Aorta (tissue), 5 donors: ENCODE measurements at regions not wholly inside any gene's neighbourhood (a gene's known extent, or its start where the extent isn't known, plus 50 kb on each side); places are given as distances from the start of the nearest gene placed in this dataset.

Experiments used
- ATAC-seq: fragments of 200-7000 bp; cut with Tn5 transposase; one replicate; pipeline ENCODE4 v1.9.1; 2022; ENCODE audit warnings: moderate library complexity; ENCODE audit not compliant: low FRiP score
- DNase-seq, 2 donors: peaks; one replicate each; pipeline ENCODE4 v3.0.0-alpha.2; 2020
- H3K27ac ChIP-seq, 2 donors: one replicate each; pipeline ENCODE4 v1.5.1; 2013; ENCODE audit warnings: low read length in 2 of 2, mild to moderate bottlenecking in 2 of 2, moderate library complexity in 2 of 2, control low read depth in 1 of 2, inconsistent platforms in 1 of 2, low read depth in 1 of 2
- H3K27me3 ChIP-seq, 2 donors: one replicate each; pipeline ENCODE4 v1.6.1; 2013; ENCODE audit warnings: control low read depth in 1 of 2, low read length in 1 of 2, mild to moderate bottlenecking in 1 of 2, moderate library complexity in 1 of 2; ENCODE audit not compliant: insufficient read depth in 2 of 2, control insufficient read depth in 1 of 2
- H3K36me3 ChIP-seq, 2 donors: one replicate each; pipeline ENCODE4 v1.6.1; 2013; ENCODE audit warnings: control low read depth in 1 of 2, low read length in 1 of 2, mild to moderate bottlenecking in 1 of 2; ENCODE audit not compliant: insufficient read depth in 2 of 2, control insufficient read depth in 1 of 2
- H3K4me1 ChIP-seq, 2 donors: one replicate each; pipeline ENCODE4 v1.6.1; 2013; ENCODE audit warnings: low read length in 2 of 2, control low read depth in 1 of 2, mild to moderate bottlenecking in 1 of 2, moderate library complexity in 1 of 2; ENCODE audit not compliant: insufficient read depth in 2 of 2, control insufficient read depth in 1 of 2
- H3K4me3 ChIP-seq, 2 donors: one replicate each; pipeline ENCODE4 v1.5.1; 2013; ENCODE audit warnings: low read length in 2 of 2, control low read depth in 1 of 2, mild to moderate bottlenecking in 1 of 2
- H3K9me3 ChIP-seq: one replicate; pipeline ENCODE4 v1.6.1; 2013; ENCODE audit warnings: mild to moderate bottlenecking, low read length; ENCODE audit not compliant: control insufficient read depth
- WGBS, 2 donors: extraction: QIAGEN DNeasy Blood & Tissue Kit; methylation state at CpG; one replicate each; pipeline ENCODE4 v1.1.7; 2013; 5-methylcytosine and 5-hydroxymethylcytosine counted together
- intact Hi-C, 2 donors: fragments of 100-400 bp; cut with DNase I; formaldehyde crosslinking; loops; one replicate each; pipeline versions ENCODE4 v1.14.2 to v1.15.0; 2022
- donor health status: healthy with polysubstance abuse.
- donor health status: Bipolar disorder and iron deficiency.
- donor health status: DM: no; HTN: no; CAD: no.
- donor health status: DM: no; HTN: no; CAD: no.
- donor health status: DM: yes; HTN: yes; CAD: no.

DNA sequence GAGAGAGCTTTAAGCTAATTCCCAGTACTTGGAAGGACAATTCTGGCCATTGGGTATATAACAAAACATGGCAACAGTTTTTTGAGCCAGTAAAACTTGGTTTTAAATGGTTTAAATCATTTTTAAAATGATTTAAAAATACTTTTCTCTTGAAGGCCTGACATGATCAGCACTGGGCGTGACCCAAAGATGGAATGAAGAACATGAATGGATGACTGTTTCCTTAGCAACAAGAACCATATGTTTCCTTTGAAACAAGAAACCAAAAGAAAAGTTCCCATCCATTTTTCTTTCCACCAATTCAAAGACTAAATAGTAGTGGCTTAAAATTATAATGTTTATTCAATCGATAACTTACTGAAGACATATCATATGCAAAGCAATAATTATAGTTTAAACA, 348.3 kb upstream of the FIGN start:
- ATAC-seq = no peak
- WGBS, 2 donors = 92 to 94% methylated on average over 2 of the region's 2 CpGs

DNA sequence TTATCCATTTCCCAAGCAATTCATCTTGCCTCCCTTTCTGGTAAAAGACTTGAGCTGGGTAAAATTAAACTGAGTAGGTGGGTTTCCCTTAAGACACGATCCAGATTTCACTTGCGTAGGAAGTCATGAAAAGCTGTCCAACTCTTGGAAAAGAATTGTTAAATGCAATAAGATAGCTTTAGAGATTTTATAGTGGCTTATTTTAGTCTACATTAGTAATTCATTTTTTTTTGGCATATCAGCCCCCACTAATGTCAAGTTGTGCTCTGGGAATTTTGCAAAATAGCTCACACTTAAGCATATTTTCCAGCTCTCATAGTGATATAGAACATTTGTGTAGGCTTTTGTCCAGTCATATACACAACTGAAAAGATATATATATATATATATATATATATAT, 344.7 kb upstream of the FIGN start:
- ATAC-seq = no peak
- intact Hi-C loops = no loop called here
- H3K27ac ChIP-seq = no peak overlapping the region
- no peak for DNase-seq
- no peaks in the 10 kb centered on the region for H3K27me3 ChIP-seq
- no peaks in the 10 kb centered on the region for H3K36me3 ChIP-seq
- WGBS, 2 donors = 8% methylated on average over 2 of the region's 2 CpGs
- H3K9me3 ChIP-seq = no peaks in the 10 kb centered on the region
- peaks cover 0 to 8% of the 10 kb centered on the region in 2 donors for H3K4me1 ChIP-seq
- no peak overlapping the region for H3K4me3 ChIP-seq

More for the DNA sequence above, 348.3 kb upstream of the FIGN start:
- Histone ChIP-seq H3K27ac (no peak overlapping the region), H3K27me3 (no peaks in the 10 kb centered on the region), H3K9me3 (no peaks in the 10 kb centered on the region), H3K36me3 (no peaks in the 10 kb centered on the region), H3K4me3 (no peak overlapping the region), H3K4me1 (peaks cover 0 to 5% of the 10 kb centered on the region in 2 donors)
- intact Hi-C loops = no loop called here
- DNase-seq = no peak

DNA sequence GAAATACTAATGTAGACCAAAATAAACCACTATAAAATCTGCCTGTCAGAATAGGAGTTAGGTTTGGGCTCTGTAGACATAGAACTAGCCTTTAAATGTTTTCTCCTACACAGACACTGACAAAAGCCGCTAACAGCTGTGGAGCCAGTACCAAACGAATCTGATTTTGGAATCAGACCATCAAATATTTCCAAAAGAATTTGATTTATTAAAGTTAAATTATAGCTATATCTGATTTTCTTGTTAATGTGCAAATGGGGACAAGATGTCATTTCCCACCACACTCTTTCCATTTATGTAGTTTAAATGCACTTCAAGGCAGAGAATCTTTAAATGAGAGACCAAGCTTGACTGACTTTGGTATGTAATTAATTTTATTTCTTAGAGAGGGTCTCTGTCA, 343.4 kb upstream of the FIGN start:
- no peak overlapping the region for H3K4me3 ChIP-seq
- intact Hi-C loops = no loop called here
- H3K27ac ChIP-seq = no peak overlapping the region
- no peaks in the 10 kb centered on the region for H3K27me3 ChIP-seq
- ATAC-seq (no peak), DNase-seq (no peak)
- 13 to 22% methylated on average over 2 of the region's 2 CpGs for WGBS, 2 donors
- H3K9me3 ChIP-seq = no peaks in the 10 kb centered on the region
- H3K4me1 ChIP-seq = peaks cover 0 to 8% of the 10 kb centered on the region in 2 donors
- no peaks in the 10 kb centered on the region for H3K36me3 ChIP-seq

DNA sequence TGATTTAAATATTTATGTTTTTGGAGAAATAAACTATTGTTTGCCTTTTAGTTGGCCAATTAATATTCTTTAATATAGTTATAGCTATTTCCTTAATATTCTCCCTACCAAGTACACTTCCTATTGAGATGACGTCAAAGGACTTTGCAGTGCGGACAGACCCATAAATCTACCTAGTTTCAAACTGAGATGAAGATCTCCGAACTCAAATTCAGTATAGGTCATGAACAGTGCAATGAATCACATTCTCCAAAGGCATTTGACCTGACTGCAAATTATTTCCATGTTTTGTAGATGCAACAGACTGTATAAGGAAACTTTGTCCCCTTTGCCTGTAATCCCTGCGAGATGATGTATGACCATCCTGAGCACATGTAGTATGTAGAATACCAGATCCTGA, 342.6 kb upstream of the FIGN start:
- Histone ChIP-seq H3K27me3 (no peaks in the 10 kb centered on the region), H3K4me3 (no peak overlapping the region), H3K27ac (no peak overlapping the region), H3K9me3 (no peaks in the 10 kb centered on the region), H3K36me3 (no peaks in the 10 kb centered on the region), H3K4me1 (peaks cover 0 to 8% of the 10 kb centered on the region in 2 donors)
- 37 to 54% methylated on average over 4 of the region's 4 CpGs for WGBS, 2 donors
- ATAC-seq (no peak), DNase-seq (no peak)
- intact Hi-C loops = no loop called here

DNA sequence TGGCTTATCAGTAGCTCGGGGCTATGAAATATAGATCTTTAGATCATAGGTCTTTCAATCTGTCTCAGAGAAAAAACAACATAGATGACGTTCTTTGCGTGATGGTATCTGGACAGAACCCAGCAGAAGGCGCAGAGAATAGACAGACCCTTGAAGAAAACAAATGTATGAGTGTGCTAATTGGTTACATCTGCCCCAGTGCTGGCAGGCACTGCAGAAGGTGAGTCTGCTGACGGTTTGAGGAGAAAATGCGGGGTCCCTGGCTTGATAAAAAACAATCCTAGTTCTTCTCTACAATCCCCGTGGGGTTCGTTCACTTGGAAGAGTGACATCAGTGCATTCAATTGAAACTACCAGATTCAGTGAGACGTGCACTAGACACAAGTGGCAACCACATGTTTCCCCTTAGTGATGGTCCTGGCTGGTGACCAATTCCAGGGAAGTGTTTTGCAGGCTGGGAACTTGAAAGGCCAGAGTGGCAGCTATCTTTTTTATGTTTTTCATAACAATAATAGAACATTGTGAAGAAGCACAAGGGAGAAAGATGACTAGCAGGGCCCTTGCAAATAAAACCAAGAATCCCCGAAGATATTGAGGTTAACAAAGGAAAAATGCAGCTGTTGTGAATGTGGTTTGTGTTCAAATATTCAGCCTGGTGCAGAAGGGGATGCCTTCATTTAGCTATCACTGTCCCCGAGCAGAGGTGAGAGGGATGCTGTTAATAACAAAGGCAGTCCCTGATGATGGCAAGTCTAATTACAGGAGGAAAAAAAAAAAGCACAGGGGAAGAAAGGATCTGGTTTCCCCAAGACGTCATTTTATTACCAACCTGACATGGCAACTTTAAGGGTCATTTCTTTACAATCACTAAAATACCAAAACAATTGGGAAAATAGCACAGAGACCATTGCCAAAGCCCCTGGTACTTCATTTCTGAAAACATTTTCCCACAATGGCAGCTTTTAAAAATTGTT, 337.6 kb upstream of the FIGN start:
- DNase-seq (no peak), ATAC-seq (no peak)
- no peaks in the 10 kb centered on the region for H3K4me1 ChIP-seq
- no peaks in the 10 kb centered on the region for H3K27me3 ChIP-seq
- no peak overlapping the region for H3K27ac ChIP-seq
- WGBS, 2 donors = 68 to 73% methylated on average over 12 of the region's 12 CpGs
- H3K9me3 ChIP-seq = no peaks in the 10 kb centered on the region
- no peaks in the 10 kb centered on the region for H3K36me3 ChIP-seq
- no peak overlapping the region for H3K4me3 ChIP-seq
- intact Hi-C loops = no loop called here

DNA sequence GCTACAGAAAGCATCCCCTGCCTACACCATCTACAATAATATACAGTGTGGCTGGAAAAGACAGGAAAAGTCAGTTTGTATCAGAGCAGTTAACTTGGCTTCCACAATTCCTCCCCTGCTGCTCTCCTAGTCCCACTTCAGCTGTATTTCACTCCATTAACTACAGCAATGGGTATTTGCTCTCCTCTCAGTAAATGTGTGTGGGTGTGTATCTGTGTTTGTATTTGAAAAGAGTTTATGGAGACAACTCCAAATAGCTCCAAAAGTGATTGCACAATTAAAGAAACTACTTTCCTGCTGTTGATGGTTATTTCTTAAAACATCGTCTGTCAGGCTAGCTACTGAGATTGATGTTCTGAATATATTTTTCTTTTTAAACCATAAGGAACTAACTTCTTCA, 333.7 kb upstream of the FIGN start:
- Histone ChIP-seq H3K27me3 (no peaks in the 10 kb centered on the region), H3K27ac (no peak overlapping the region), H3K4me3 (no peak overlapping the region), H3K9me3 (no peaks in the 10 kb centered on the region), H3K4me1 (peaks cover 0 to 2% of the 10 kb centered on the region in 2 donors), H3K36me3 (no peaks in the 10 kb centered on the region)
- intact Hi-C loops = loop anchor here in 1 of 2 donors (10.0 kb wide), 1 partner anchor 725 kb away; no protein-coding TSS in a partner anchor
- 75 to 77% methylated on average over 1 of the region's 1 CpG for WGBS, 2 donors
- ATAC-seq (no peak), DNase-seq (no peak)

DNA sequence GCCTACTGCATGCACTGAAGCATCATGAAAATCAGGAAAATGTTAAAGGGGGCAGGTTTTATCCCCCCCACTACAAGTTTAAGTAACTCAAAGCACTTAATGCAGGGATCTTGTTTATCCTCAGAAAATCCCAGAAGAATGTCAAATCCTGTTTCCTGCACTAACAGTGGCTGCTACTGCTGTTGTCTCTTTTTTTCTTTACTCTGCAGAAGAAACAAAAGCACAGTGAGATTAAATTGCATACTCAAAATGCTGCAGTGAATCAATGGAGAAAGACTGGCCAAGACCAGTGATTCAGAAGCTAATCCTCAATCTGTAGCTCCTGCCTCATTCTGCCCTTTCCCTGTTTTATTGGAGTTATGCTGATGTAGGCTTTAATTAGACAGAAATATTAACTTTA, 332.3 kb upstream of the FIGN start:
- intact Hi-C loops = loop anchor here in 1 of 2 donors (10.0 kb wide), 1 partner anchor 723 kb away; no protein-coding TSS in a partner anchor
- no peaks in the 10 kb centered on the region for H3K27me3 ChIP-seq

DNA sequence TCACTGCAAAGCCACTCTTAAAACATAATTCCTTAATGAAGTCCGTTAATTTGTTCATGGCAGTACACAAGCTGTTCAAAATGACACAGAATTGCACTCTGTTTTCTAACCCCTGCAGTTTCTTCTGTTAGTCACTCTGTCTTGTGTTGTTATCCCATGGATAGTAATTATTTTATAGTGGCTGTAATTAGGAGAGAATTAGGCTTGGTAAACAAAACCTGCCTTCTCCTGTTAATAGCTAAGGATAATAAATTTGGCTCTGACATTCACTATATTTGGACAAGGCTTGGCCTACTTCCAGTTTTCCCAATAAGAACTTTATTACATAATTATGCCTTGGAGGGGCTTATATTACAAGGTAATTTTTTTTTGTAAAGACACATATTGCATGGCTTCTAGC, 330.3 kb upstream of the FIGN start:
- H3K4me1 ChIP-seq = peaks cover 0 to 2% of the 10 kb centered on the region in 2 donors
- 93 to 98% methylated on average over 1 of the region's 1 CpG for WGBS, 2 donors
- no peaks in the 10 kb centered on the region for H3K27me3 ChIP-seq
- no peaks in the 10 kb centered on the region for H3K9me3 ChIP-seq
- DNase-seq (no peak), ATAC-seq (no peak)
- intact Hi-C loops = loop anchor here in 1 of 2 donors (10.0 kb wide), 1 partner anchor 721 kb away; no protein-coding TSS in a partner anchor
- H3K36me3 ChIP-seq = no peaks in the 10 kb centered on the region
- H3K4me3 ChIP-seq = no peak overlapping the region
- H3K27ac ChIP-seq = no peak overlapping the region

More for the DNA sequence above, 332.3 kb upstream of the FIGN start:
- no peak overlapping the region for H3K27ac ChIP-seq
- no peaks in the 10 kb centered on the region for H3K9me3 ChIP-seq
- no peaks in the 10 kb centered on the region for H3K36me3 ChIP-seq
- DNase-seq = no peak
- H3K4me3 ChIP-seq = no peak overlapping the region
- peaks cover 0 to 2% of the 10 kb centered on the region in 2 donors for H3K4me1 ChIP-seq
- ATAC-seq = no peak

DNA sequence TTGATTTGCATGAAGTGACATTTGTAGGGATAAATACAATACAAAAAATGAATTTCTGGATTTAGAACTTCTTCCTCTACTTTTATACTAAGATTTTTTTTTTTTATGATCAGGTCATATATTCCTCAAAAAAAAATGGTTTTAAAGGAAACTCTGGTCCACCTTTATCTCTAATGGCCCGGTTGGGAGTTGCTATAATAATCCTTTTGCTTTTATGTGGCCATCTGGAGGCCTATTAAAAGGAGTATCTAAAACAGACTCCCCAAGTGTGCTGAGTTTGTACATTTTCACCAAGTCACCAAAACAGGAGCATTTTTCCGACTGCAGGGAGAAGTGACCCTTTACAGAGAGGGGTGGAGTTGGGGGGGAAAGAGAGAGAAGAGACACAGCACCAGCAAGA, 329.2 kb upstream of the FIGN start:
- WGBS, 2 donors = 77 to 78% methylated on average over 2 of the region's 2 CpGs
- Histone ChIP-seq H3K4me3 (no peak overlapping the region), H3K36me3 (no peaks in the 10 kb centered on the region), H3K27ac (no peak overlapping the region), H3K9me3 (no peaks in the 10 kb centered on the region), H3K27me3 (no peaks in the 10 kb centered on the region), H3K4me1 (peaks cover 0 to 2% of the 10 kb centered on the region in 2 donors)
- ATAC-seq = no peak
- intact Hi-C loops = loop anchor here in 1 of 2 donors (10.0 kb wide), 1 partner anchor 720 kb away; no protein-coding TSS in a partner anchor
- no peak for DNase-seq
